ENCODE measurements at regions not wholly inside any gene's neighbourhood (a gene's known extent, or its start where the extent isn't known, plus 50 kb on each side); places are given as distances from the start of the nearest gene placed in this dataset.

DNA sequence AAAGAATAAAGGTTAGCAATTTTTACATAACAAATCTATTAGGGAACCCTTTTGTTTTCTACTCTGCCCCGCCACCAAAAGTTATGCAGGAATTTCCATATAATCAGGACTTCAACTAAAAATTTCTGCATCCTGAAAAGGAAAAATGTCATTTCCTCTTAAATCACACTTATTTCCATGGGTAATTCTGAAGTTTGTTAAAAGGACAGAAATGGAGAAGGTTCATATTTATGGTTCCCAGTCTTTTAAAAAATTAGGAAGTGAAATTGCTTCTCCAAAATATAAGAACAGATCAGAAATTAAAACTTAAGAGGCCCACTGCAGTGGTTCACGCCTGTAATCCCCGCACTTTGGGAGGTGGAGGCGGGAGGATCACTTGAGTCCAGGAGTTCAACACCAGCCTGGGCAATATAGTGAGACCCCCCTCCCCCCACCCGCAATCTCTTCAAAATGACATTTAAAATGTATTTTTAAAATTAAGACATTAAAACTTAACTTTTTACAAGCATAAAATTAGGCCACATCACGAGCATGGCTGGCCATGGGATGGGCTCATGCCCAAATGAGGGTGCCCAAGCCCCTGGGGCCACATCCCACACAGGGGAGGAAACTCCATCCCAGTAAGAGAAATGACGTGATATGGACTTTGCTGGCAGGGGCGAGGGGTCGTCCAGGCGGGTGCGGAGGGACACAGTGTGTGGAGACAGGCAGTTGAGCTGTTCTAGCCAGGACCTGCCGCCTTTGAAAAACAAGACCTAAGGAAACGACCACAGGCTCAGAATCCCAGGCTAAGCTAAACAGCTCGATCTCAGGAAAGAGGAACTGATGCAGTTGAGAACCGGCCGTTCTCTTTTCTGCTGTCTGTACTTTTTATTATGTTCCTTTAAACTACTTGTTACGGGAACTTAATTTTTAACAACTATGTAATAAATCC, 51.3 kb upstream of the NFE2L3 start:
- no peaks in the 10 kb centered on the region for H3K36me3 ChIP-seq (ENCODE audit: control insufficient read depth, insufficient read depth, low read length)
- H3K27ac ChIP-seq (ENCODE audit: low read depth, low read length) = no peak overlapping the region
- H3K4me3 ChIP-seq (ENCODE audit: low read length) = no peak overlapping the region
- H3K27me3 ChIP-seq (ENCODE audit: control insufficient read depth, insufficient read depth, low read length) = no peaks in the 10 kb centered on the region
- H3K4me1 ChIP-seq (ENCODE audit: control insufficient read depth, insufficient read depth, low read length) = no peaks in the 10 kb centered on the region
- no peak overlapping the region for H3K9ac ChIP-seq (ENCODE audit: low read length)

DNA sequence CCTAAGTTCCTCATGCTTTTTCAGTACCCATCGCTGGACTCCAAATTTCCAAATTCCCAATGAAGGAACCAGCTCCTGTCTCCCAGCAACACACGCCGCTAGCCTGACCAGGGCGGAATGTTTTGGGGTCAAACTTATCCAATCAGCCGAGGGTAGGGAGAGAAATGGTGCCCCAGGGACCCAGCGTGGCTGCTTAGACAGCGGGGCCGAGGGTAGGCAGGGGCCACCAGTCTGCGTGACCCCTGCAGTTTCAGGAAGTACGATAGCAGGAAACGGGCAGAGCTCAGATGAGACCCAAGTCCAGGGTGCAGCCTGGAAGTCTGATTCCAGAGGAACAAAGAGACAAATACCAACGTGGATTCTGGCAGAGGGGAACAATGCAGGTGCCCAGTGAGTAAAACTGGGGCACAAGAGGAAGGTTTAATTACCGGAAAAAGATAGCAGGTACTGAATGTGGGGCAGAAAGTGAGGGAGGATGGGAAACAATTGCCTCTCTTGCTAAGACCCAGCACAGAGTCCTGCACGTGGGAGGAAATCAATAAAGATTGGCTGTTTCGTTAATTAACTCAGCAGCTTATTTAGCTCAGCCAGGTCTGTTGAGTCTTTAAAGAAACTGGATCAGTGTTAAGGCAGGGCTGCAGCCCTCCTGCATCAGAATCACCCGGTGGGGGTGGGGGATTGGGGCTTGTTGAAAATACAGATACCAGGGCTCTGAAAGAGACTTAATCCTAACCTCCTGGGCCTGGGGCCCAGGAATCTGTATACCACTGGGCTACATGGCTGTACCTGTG, 50.4 kb upstream of the NFE2L3 start:
- Histone ChIP-seq H3K4me1 (ENCODE audit: control insufficient read depth, insufficient read depth, low read length) (no peaks in the 10 kb centered on the region), H3K27me3 (ENCODE audit: control insufficient read depth, insufficient read depth, low read length) (no peaks in the 10 kb centered on the region), H3K27ac (ENCODE audit: low read depth, low read length) (no peak overlapping the region), H3K4me3 (ENCODE audit: low read length) (no peak overlapping the region), H3K9ac (ENCODE audit: low read length) (no peak overlapping the region), H3K36me3 (ENCODE audit: control insufficient read depth, insufficient read depth, low read length) (no peaks in the 10 kb centered on the region)

DNA sequence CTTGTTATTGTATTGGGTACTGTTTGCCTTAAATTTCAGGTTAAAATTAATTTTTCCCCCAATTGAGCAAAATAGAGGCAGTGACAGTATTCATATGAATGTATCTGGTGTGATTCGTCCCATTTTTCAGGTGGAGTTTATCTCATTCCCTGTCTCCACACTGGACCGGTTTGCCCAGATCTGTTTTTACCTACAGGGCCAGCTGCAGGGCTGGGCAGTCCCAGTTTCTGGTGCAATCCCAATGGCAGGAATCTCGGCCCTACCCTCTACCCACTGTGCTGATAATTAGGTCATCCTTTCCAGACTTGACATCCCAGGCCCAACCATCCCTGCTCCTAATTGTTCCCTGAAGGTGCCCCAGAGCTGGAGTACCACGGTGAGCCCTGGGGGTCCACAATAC, 49.8 kb upstream of the NFE2L3 start:
- Histone ChIP-seq H3K27me3 (ENCODE audit: control insufficient read depth, insufficient read depth, low read length) (no peaks in the 10 kb centered on the region), H3K4me3 (ENCODE audit: low read length) (no peak overlapping the region), H3K27ac (ENCODE audit: low read depth, low read length) (no peak overlapping the region), H3K36me3 (ENCODE audit: control insufficient read depth, insufficient read depth, low read length) (no peaks in the 10 kb centered on the region), H3K4me1 (ENCODE audit: control insufficient read depth, insufficient read depth, low read length) (no peaks in the 10 kb centered on the region), H3K9ac (ENCODE audit: low read length) (no peak overlapping the region)

Measured in rectal smooth muscle tissue (tissue), 1 donor.